D721Med (cell line): ENCODE measurements at regions not wholly inside any gene's neighbourhood (a gene's known extent, or its start where the extent isn't known, plus 50 kb on each side); places are given as distances from the start of the nearest gene placed in this dataset.

Experiments
- DNase-seq: peaks from one replicate; pipeline ENCODE4 v3.0.0; 2011; ENCODE audit warnings: low spot score; ENCODE audit not compliant: insufficient read length
- FAIRE-seq: peaks from 2 replicates; lab custom pipeline; 2011; peaks lifted over from hg19 to GRCh38; lab: Jason Lieb, UNC
- CTCF ChIP-seq: IDR thresholded peaks from 2 replicates; pipeline ENCODE4 v1.5.1; 2012; ENCODE audit warnings: mild to moderate bottlenecking, control low read depth; ENCODE audit not compliant: insufficient read depth; ENCODE audit errors: missing control alignments

GRCh38 chr7:16236381-16236780 lies 185.0 kb downstream of the CRPPA start:
- no peak for DNase-seq
- TF ChIP-seq CTCF = no peak
- FAIRE-seq = no peak

GRCh38 chr7:16235147-16236114 lies 185.9 kb downstream of the CRPPA start:
- TF ChIP-seq CTCF = no peak
- DNase-seq = no peak
- peak; percentile 56 for FAIRE-seq

- peak; percentile 60 for FAIRE-seq
- DNase-seq = no peak
- no peak for TF ChIP-seq CTCF
Measured at GRCh38 chr7:16234493-16235146, 186.7 kb downstream of the CRPPA start.

GRCh38 chr7:16233517-16233916 lies 187.8 kb downstream of the CRPPA start:
- no peak for TF ChIP-seq CTCF
- FAIRE-seq (no peak), DNase-seq (no peak)

GRCh38 chr7:16232273-16232672 lies 189.1 kb downstream of the CRPPA start:
- TF ChIP-seq CTCF = no peak
- DNase-seq = no peak
- no peak for FAIRE-seq

- DNase-seq (no peak), FAIRE-seq (no peak)
- no peak for TF ChIP-seq CTCF
Measured at GRCh38 chr7:16223963-16224707, 197.2 kb downstream of the CRPPA start.
